ENCODE measurements at regions not wholly inside any gene's neighbourhood (a gene's known extent, or its start where the extent isn't known, plus 50 kb on each side); places are given as distances from the start of the nearest gene placed in this dataset.
A peak's percentile ranks its signal among the peaks of the same experiment; 100 is the strongest.

GRCh38 chr5:115050866-115051265 lies 118.8 kb downstream of the TRIM36 start:
- POLR2A ChIA-PET: no interaction called here
- TF ChIP-seq CTCF (IDR thresholded peaks at IDR 0.05; ENCODE audit: unreplicated experiment): no peak
- Mint-ChIP-seq H3K9me3 (ENCODE audit: unreplicated experiment) (no peaks in the 10 kb centered on the region), H3K36me3 (ENCODE audit: insufficient read depth, unreplicated experiment) (no peaks in the 10 kb centered on the region), H3K4me1 (ENCODE audit: insufficient read depth, unreplicated experiment) (no peaks in the 10 kb centered on the region), H3K27me3 (ENCODE audit: insufficient read depth, unreplicated experiment) (peaks cover 39% of the 10 kb centered on the region), H3K4me3 (ENCODE audit: unreplicated experiment) (no peak overlapping the region), H3K27ac (ENCODE audit: low read depth, unreplicated experiment) (no peak overlapping the region)
- DNase-seq (ENCODE audit: unreplicated experiment): peak; percentile 59
- BruUV-seq (replicated peaks): no TSS peak
- CTCF ChIA-PET: interaction anchor here (4.7 kb wide), 1 partner anchor 18 kb away, joined by 17 read pairs; no protein-coding TSS in a partner anchor
- intact Hi-C loops (cut with micrococcal nuclease): no loop called here

GRCh38 chr5:115033861-115034260 lies 135.8 kb downstream of the TRIM36 start:
- no peaks in the 10 kb centered on the region for H3K4me1 Mint-ChIP-seq (ENCODE audit: insufficient read depth, unreplicated experiment)

GRCh38 chr5:115028557-115028956 lies 141.2 kb downstream of the TRIM36 start:
- H3K36me3 Mint-ChIP-seq (ENCODE audit: insufficient read depth, unreplicated experiment): no peaks in the 10 kb centered on the region
- POLR2A ChIA-PET: no interaction called here
- H3K4me3 Mint-ChIP-seq (ENCODE audit: unreplicated experiment): no peak overlapping the region
- H3K27ac Mint-ChIP-seq (ENCODE audit: low read depth, unreplicated experiment): no peak overlapping the region
- no peaks in the 10 kb centered on the region for H3K4me1 Mint-ChIP-seq (ENCODE audit: insufficient read depth, unreplicated experiment)
- CTCF ChIA-PET: no interaction called here
- TF ChIP-seq CTCF (IDR thresholded peaks at IDR 0.05; ENCODE audit: unreplicated experiment): no peak
- H3K27me3 Mint-ChIP-seq (ENCODE audit: insufficient read depth, unreplicated experiment): peaks cover 16% of the 10 kb centered on the region
- BruUV-seq (replicated peaks): no TSS peak
- no peak for DNase-seq (ENCODE audit: unreplicated experiment)
- H3K9me3 Mint-ChIP-seq (ENCODE audit: unreplicated experiment): no peaks in the 10 kb centered on the region
- intact Hi-C loops (cut with micrococcal nuclease): no loop called here

More at GRCh38 chr5:115033861-115034260, 135.8 kb downstream of the TRIM36 start:
- no TSS peak for BruUV-seq (replicated peaks)
- DNase-seq (ENCODE audit: unreplicated experiment): peak; percentile 8
- Mint-ChIP-seq H3K27me3 (ENCODE audit: insufficient read depth, unreplicated experiment) (no peaks in the 10 kb centered on the region), H3K4me3 (ENCODE audit: unreplicated experiment) (no peak overlapping the region), H3K9me3 (ENCODE audit: unreplicated experiment) (peaks cover 21% of the 10 kb centered on the region), H3K36me3 (ENCODE audit: insufficient read depth, unreplicated experiment) (no peaks in the 10 kb centered on the region), H3K27ac (ENCODE audit: low read depth, unreplicated experiment) (no peak overlapping the region)
- ChIA-PET POLR2A (no interaction called here), CTCF (interaction anchor here (0.6 to 1.6 kb wide), 4 partner anchors 35 to 1380 kb away, joined by 3 to 6 read pairs (median 3); no protein-coding TSS in a partner anchor)
- no peak for TF ChIP-seq CTCF (IDR thresholded peaks at IDR 0.05; ENCODE audit: unreplicated experiment)
- intact Hi-C loops (cut with micrococcal nuclease): no loop called here

GRCh38 chr5:115024922-115025321 lies 144.8 kb downstream of the TRIM36 start:
- ChIA-PET POLR2A (no interaction called here), CTCF (interaction anchor here (0.6 kb wide), 1 partner anchor 222 kb away, joined by 5 read pairs; no protein-coding TSS in a partner anchor)
- H3K27ac Mint-ChIP-seq (ENCODE audit: low read depth, unreplicated experiment): no peak overlapping the region
- intact Hi-C loops (cut with micrococcal nuclease): no loop called here
- peaks cover 16% of the 10 kb centered on the region for H3K27me3 Mint-ChIP-seq (ENCODE audit: insufficient read depth, unreplicated experiment)
- no peaks in the 10 kb centered on the region for H3K36me3 Mint-ChIP-seq (ENCODE audit: insufficient read depth, unreplicated experiment)
- H3K9me3 Mint-ChIP-seq (ENCODE audit: unreplicated experiment): no peaks in the 10 kb centered on the region
- TF ChIP-seq CTCF (IDR thresholded peaks at IDR 0.05; ENCODE audit: unreplicated experiment): no peak
- H3K4me3 Mint-ChIP-seq (ENCODE audit: unreplicated experiment): no peak overlapping the region
- DNase-seq (ENCODE audit: unreplicated experiment): no peak
- no TSS peak for BruUV-seq (replicated peaks)
- no peaks in the 10 kb centered on the region for H3K4me1 Mint-ChIP-seq (ENCODE audit: insufficient read depth, unreplicated experiment)

Data from MCF 10A (cell line).